Non-pigmented ciliary epithelial cell (primary cell): ENCODE measurements at regions not wholly inside any gene's neighbourhood (a gene's known extent, or its start where the extent isn't known, plus 50 kb on each side); places are given as distances from the start of the nearest gene placed in this dataset.

ENCODE experiments used
- DNase-seq: peaks from one replicate; pipeline ENCODE4 v3.0.0-alpha.2; 2010; ENCODE audit warnings: low read depth

DNA sequence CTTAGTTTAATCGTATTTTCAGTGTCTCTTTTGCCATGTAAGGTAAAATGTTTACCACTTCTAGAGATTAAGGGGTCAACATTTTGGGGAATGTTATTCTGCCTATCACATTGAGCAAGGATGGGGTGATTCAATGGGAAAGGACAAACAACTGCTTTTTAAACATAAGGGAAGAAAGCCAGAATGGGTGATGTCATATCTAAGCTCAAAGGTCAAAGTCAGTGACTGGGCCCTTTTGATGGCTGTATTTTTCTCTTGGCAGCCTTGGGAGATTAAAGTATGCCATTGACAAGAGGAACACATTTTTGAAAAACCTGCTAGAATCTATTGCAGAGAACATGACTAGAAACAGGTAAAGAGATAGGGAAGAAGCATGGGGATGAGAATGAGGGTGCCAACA lies 477.3 kb upstream of the IRAK1BP1 start:
- DNase-seq = no peak

GRCh38 chr6:78397499-78397898 lies 469.9 kb upstream of the IRAK1BP1 start:
- DNase-seq = no peak

DNA sequence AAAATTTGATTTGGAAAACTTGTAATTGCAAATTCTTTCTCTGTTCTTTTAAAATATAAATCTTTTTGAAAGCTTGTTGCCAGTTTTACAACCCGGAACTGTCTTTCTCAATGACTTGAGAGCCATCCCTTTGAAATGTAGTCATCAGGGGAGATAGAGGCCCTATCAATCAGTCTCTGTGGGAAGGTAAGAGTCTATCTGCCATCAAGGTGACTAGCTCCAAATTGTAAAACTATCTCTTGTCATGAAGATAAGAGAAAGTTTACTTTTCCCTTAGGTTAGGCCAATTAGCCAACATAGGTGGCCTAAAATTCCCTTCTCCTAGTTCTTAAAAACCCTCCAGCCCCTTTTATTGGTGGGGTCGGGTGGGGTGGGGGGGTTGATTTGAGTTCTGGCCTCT lies 469.1 kb upstream of the IRAK1BP1 start:
- no peak for DNase-seq

GRCh38 chr6:78400076-78400475 lies 467.3 kb upstream of the IRAK1BP1 start:
- no peak for DNase-seq

DNA sequence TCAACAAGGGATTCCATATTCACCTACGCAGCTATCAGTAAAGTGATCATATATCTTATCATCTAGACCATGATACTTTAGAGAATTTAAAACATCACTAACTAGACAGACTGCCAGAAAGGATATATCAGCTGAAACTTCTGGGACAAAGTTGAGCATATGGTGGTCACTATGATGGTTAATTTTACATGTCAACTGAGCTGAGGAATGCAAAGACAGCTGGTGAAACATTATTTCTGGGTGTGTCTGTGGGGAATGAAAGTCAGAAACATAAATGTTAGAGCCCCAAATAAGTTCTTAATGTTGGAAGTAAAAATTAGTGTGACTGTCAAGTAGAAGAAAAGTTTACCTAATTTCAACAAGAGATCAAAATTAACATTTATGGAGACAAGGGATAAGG lies 440.0 kb upstream of the IRAK1BP1 start:
- DNase-seq = no peak

DNA sequence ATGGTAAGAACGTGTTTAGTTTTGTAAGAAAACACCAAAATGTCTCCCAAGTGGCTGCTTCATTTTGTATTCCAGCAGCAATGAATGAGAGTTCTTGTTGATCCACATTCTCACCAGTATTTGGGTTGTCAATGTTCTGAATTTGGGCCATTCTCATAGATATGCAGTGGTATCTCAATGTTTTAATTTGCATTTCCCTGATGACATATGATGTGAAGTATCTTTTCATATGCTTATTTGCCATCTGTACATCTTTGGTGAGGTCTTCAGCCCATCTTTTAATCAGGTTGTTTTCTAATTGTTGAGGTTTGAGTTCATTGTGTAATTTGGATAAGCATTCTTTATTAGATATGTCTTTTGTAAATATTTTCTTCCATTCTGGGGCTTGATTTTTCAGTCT lies 436.8 kb upstream of the IRAK1BP1 start:
- no peak for DNase-seq

GRCh38 chr6:78435671-78436070 lies 431.7 kb upstream of the IRAK1BP1 start:
- no peak for DNase-seq

- no peak for DNase-seq
Observed at GRCh38 chr6:78436335-78436734, 431.0 kb upstream of the IRAK1BP1 start.

DNA sequence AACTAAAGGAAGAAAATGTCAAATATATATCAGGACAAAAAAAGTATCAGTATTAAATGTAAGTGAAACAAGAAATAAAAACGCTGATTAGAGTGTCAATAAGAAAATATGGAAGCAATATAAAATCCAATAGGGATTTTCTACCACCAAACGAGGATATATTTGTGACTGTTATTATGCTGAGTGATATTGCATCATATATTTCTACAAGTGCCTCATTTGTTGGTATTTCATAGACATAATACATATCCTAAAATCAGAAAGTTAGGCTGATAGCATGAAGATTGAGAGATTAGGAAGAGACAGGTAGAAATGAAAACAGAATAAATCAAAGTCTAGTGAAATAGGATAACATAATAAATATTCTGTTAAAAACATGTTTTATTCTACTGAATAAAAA lies 429.2 kb upstream of the IRAK1BP1 start:
- DNase-seq = no peak

DNA sequence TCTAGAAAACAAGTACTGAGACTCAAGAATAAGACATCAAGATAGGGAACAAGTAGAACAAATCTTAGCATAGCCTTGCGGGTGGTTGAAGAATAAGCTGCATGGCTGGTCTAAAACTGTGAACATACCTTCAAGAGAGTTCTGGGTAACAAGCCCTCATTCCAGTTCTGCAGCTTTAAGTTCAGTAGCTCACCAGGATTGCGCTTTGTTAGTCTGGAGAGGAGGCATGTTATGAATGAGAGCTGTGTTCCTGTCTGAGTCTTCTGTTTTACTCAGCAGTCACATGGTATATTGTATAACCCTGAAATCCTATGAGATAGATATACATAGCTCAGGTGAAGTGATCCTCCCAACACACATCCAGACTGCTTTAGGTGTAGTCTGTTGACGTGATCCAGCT lies 406.6 kb upstream of the IRAK1BP1 start:
- DNase-seq = no peak

GRCh38 chr6:78462728-78463127 lies 404.6 kb upstream of the IRAK1BP1 start:
- DNase-seq = no peak

DNA sequence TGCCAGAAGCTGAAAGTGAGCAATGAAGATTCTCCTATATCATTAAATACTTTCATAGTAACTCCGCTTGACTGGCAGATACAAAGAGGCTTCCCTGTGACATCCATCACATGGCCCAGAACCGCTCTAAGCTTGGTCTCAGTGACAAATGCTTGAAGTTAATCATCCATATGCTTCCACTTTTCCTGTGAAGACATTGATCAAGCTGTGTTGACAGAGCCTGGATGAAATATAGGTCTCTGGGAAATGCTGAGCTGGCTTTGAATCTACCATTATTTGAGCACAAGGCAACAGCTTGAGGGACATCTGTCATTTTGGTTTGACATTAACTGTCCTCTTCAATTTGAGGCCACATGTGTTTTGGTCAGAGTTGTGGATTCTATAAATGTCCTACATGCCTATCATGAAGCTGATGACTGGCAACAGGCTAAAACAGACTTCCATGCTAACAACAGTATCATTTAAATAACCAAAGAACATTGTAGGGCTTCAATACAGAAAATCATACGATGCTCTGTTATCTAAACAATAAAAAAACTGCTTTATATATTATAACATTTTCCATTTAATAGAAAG lies 402.2 kb upstream of the IRAK1BP1 start:
- no peak for DNase-seq

DNA sequence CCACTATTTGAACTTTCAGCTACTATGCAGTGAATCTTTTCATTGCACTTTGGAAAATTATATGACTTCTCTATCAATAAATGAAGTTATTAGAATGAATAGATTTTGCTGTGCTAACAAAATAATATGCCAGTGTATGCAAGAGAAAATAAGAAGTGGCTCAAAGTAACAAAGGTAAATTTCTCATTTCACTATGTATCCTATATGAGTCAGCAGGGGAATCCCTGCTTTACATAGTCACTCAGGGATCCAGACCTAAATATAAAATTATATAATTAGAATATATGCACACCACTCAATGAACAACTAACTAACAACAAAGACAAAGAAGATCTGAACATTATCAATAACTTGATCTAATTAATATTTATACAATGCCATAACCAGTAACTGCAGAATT lies 390.8 kb upstream of the IRAK1BP1 start:
- DNase-seq = no peak

DNA sequence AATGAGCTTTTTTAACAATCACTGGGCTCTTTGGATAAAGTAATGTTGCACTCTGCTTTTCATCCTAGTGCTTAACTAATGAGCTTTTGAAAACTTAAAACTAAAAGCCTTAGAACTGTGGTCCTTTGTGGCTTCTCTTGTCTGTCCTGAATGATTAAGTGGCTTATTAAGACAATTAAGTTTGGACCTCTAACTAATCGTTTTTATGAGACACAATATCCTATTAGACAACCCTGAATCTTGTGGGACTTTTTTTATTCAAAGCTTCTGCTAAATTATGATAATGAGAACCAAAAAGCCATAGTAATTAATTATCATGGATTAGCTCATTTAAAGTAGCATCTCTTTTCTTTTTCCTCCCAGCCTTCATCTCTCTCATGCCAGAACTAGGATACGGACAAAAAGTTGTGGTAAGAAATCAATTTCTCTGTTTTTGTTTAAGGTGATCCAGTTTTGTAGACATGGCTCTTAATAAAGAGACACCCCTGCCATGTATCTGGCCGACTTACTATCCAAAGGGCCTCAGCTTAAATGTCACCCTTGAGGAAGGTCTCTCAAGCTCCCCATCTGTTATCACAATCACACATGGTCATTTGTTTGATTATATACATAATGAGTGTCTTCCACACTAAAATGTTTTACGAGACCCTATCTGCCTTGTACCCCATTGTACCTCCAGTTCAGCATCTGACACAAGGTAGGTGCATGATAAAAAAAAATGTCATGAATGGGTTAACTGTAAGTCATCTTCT lies 384.4 kb upstream of the IRAK1BP1 start:
- no peak for DNase-seq

GRCh38 chr6:78483553-78484197 lies 383.7 kb upstream of the IRAK1BP1 start:
- no peak for DNase-seq

DNA sequence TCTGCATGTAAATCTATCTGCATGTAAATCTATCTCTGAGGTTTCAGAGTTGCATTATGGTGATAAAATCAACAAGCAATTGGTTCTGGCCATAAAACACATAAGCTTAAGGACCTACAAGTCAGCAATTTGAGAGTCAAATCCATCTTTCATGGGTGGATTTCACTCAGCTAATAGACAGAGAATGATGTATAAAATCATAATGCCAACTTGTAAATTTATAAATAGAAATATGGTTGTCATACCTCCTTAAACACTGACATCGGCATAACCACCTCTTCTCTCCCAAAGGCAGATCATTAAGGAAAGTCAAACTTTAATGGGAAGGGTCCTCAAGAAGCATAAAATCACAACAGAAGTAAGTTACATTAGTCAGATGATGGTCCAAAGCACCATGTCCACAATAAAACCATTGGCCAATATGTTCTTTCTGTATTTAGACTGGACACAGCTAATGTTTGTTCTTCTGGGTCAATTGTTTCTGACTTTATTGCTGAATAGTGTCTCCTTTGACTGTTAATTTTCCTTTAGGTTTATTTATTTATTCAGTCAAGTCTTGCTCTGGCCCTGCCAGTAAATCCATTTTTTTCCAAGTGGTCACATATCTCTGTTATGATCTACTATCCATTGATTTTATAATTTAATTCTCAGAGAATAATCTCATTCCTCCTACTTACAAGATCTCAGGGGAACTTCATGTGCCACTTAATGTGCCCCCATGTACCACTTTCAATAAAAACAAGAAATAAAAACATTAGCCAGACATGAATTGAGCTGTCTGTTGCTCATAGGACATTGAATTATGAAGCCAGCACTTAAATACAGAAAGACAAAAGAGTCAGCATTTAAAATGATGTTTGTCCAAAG lies 382.9 kb upstream of the IRAK1BP1 start:
- DNase-seq = no peak

DNA sequence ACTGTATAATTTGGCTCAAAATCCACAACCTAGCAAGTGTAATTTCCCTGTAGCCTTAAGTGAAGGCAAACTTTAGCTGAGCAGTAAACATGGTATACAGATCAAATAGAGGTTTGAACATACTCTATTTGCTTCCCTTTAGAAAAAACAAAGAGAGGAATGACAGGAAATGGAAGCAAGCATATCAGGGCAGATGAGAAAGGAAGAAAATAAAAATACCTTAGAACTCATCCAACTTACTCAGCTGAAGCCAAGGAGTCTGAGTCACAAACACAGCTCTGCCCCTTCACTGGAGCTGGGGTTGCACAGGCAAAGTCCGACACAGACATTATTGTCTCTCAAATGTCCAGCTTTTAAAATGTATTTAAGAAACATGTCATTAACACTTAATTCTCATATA lies 379.9 kb upstream of the IRAK1BP1 start:
- DNase-seq = no peak

GRCh38 chr6:78489874-78490273 lies 377.5 kb upstream of the IRAK1BP1 start:
- no peak for DNase-seq

- DNase-seq = no peak
Observed at GRCh38 chr6:78492351-78493017, 374.9 kb upstream of the IRAK1BP1 start.

- DNase-seq = no peak
Observed at GRCh38 chr6:78500299-78501089, 366.9 kb upstream of the IRAK1BP1 start.

DNA sequence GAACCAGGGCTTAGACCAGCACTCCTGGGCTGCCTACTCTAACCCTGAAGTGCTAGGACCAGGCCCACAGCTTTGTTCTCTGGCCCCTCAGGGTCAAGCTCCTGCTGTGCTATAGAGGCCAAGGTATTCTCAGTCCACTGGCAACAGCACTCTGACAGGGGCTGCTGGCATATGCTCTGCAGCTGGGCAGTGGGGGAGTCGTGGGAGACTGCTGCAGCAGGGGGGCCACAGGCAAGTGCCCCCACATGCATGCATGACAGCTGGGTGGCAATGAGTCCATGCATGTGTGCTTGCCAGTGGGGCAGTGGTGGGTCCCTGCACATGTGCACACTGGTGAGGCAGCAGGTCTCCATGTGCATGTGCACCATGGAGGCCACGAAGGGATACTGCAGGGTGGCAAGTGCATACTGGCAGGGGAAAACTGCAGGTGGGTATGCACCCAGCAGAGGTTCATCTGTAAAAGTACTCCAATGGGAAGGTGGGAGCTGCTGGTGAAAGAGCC lies 364.9 kb upstream of the IRAK1BP1 start:
- no peak for DNase-seq
